HEK293T (cell line): ENCODE measurements at regions not wholly inside any gene's neighbourhood (a gene's known extent, or its start where the extent isn't known, plus 50 kb on each side); places are given as distances from the start of the nearest gene placed in this dataset.

Source experiments
- ARNT ChIP-seq: fragments of 450-650 bp; IDR thresholded peaks from 2 replicates; pipeline ENCODE4 v1.6.1; 2017; ENCODE audit warnings: mild to moderate bottlenecking
- BHLHE40 ChIP-seq: fragments of 450-650 bp; IDR thresholded peaks from 2 replicates; pipeline ENCODE4 v1.6.1; 2016; ENCODE audit warnings: mild to moderate bottlenecking, moderate library complexity, borderline replicate concordance
- ELF4 ChIP-seq: fragments of 450-650 bp; IDR thresholded peaks from 2 replicates; pipeline ENCODE4 v1.6.1; 2017; ENCODE audit warnings: antibody characterized with exemption
- FOXA1 ChIP-seq: fragments of 450-650 bp; IDR thresholded peaks from 2 replicates; pipeline ENCODE4 v1.6.1; 2016; ENCODE audit warnings: mild to moderate bottlenecking
- FOXK2 ChIP-seq: fragments of 450-650 bp; IDR thresholded peaks from 2 replicates; pipeline ENCODE4 v1.6.1; 2016; ENCODE audit warnings: mild to moderate bottlenecking
- HDGF ChIP-seq: fragments of 450-650 bp; IDR thresholded peaks from 2 replicates; pipeline ENCODE4 v1.6.1; 2017; ENCODE audit warnings: antibody characterized with exemption, borderline replicate concordance
- L3MBTL2 ChIP-seq: fragments of 450-650 bp; conservative IDR thresholded peaks from 2 replicates; pipeline ENCODE4 v1.6.1; 2016; ENCODE audit warnings: mild to moderate bottlenecking
- LEF1 ChIP-seq: fragments of 450-650 bp; IDR thresholded peaks from 2 replicates; pipeline ENCODE4 v1.6.1; 2017; ENCODE audit warnings: mild to moderate bottlenecking, borderline replicate concordance
- PKNOX1 ChIP-seq: fragments of 450-650 bp; IDR thresholded peaks from 2 replicates; pipeline ENCODE4 v1.6.1; 2016
- SP1 ChIP-seq: fragments of 450-650 bp; IDR thresholded peaks from 2 replicates; pipeline ENCODE4 v1.6.1; 2017
- SUZ12 ChIP-seq: fragments of 450-650 bp; IDR thresholded peaks from 2 replicates; pipeline ENCODE4 v1.6.1; 2016; ENCODE audit warnings: mild to moderate bottlenecking
- TARDBP ChIP-seq: fragments of 450-650 bp; IDR thresholded peaks from 2 replicates; pipeline ENCODE4 v1.6.1; 2016
- ZNF384 ChIP-seq: fragments of 450-650 bp; IDR thresholded peaks from 2 replicates; pipeline ENCODE4 v1.6.1; 2016

GRCh38 chr2:15806801-15807417 lies 133.4 kb upstream of the MYCN start:
- no peak for TF ChIP-seq BHLHE40
- no peak for TF ChIP-seq SP1
- no peak for TF ChIP-seq FOXA1
- no peak for TF ChIP-seq SUZ12
- TF ChIP-seq FOXK2: no peak
- TF ChIP-seq ZNF384: no peak
- no peak for TF ChIP-seq ARNT
- TF ChIP-seq TARDBP: no peak
- no peak for TF ChIP-seq L3MBTL2
- TF ChIP-seq HDGF: no peak
- TF ChIP-seq PKNOX1: no peak
- no peak for TF ChIP-seq LEF1
- TF ChIP-seq ELF4: no peak
